Osteoblast (primary cell): ENCODE measurements at regions not wholly inside any gene's neighbourhood (a gene's known extent, or its start where the extent isn't known, plus 50 kb on each side); places are given as distances from the start of the nearest gene placed in this dataset.

ENCODE experiments used
- DNase-seq: peaks from one replicate; pipeline ENCODE4 v3.0.0; 2011; ENCODE audit warnings: low spot score, mixed read lengths; ENCODE audit not compliant: insufficient read length; ENCODE audit errors: missing footprints
- H2AFZ ChIP-seq: 2 replicates; pipeline ENCODE4 v1.6.0; 2011; ENCODE audit warnings: mild to moderate bottlenecking, low read length
- H3K27ac ChIP-seq: 2 replicates; pipeline ENCODE4 v1.5.1; 2011; ENCODE audit warnings: mild to moderate bottlenecking, low read depth, low read length, moderate library complexity
- H3K27me3 ChIP-seq: 2 replicates; pipeline ENCODE4 v1.6.0; 2012; ENCODE audit warnings: mild to moderate bottlenecking, control low read depth, inconsistent platforms, low read length, moderate library complexity; ENCODE audit not compliant: insufficient read depth
- H3K36me3 ChIP-seq: 2 replicates; pipeline ENCODE4 v1.5.1; 2011; ENCODE audit warnings: mild to moderate bottlenecking, low read length, control low read depth, moderate library complexity; ENCODE audit not compliant: insufficient read depth
- H3K4me1 ChIP-seq: 2 replicates; pipeline ENCODE4 v1.5.1; 2011; ENCODE audit warnings: mild to moderate bottlenecking, low read length, control low read depth, moderate library complexity; ENCODE audit not compliant: insufficient read depth
- H3K4me2 ChIP-seq: 2 replicates; pipeline ENCODE4 v1.6.0; 2011; ENCODE audit warnings: mild to moderate bottlenecking, low read length; ENCODE audit not compliant: insufficient read depth
- H3K4me3 ChIP-seq: fragments of 200-600 bp; sonication (generic); 3 replicates; pipeline ENCODE4 v1.5.1; 2012; ENCODE audit warnings: mild to moderate bottlenecking, low read length, inconsistent platforms; ENCODE audit not compliant: insufficient read depth
- H3K79me2 ChIP-seq: 2 replicates; pipeline ENCODE4 v1.6.0; 2012; ENCODE audit warnings: mild to moderate bottlenecking, low read length, control low read depth, inconsistent platforms; ENCODE audit not compliant: insufficient read depth
- H3K9me3 ChIP-seq: 2 replicates; pipeline ENCODE4 v1.5.1; 2011; ENCODE audit warnings: low read depth, low read length, control low read depth
- H4K20me1 ChIP-seq: 2 replicates; pipeline ENCODE4 v1.6.0; 2012; ENCODE audit warnings: mild to moderate bottlenecking, low read length, control low read depth; ENCODE audit not compliant: insufficient read depth
- CTCF ChIP-seq: IDR thresholded peaks from 2 replicates; pipeline ENCODE4 v1.5.1; 2011; ENCODE audit warnings: mild to moderate bottlenecking, low read depth, low read length, moderate library complexity; ENCODE audit errors: extremely low read depth

GRCh38 chr13:84230568-84230967 is 348.3 kb upstream of the SLITRK1 start:
- no peaks in the 10 kb centered on the region for H3K4me1 ChIP-seq
- H2AFZ ChIP-seq, result no peak overlapping the region
- no peaks in the 10 kb centered on the region for H3K36me3 ChIP-seq
- no peak for TF ChIP-seq CTCF
- DNase-seq, result no peak
- H4K20me1 ChIP-seq, result no peaks in the 10 kb centered on the region
- H3K4me2 ChIP-seq, result no peak overlapping the region
- H3K9me3 ChIP-seq, result no peaks in the 10 kb centered on the region
- no peaks in the 10 kb centered on the region for H3K79me2 ChIP-seq
- no peak overlapping the region for H3K4me3 ChIP-seq
- no peak overlapping the region for H3K27ac ChIP-seq
- H3K27me3 ChIP-seq, result no peaks in the 10 kb centered on the region

GRCh38 chr13:84211048-84211447 is 328.8 kb upstream of the SLITRK1 start:
- H3K9me3 ChIP-seq, result no peaks in the 10 kb centered on the region
- DNase-seq, result no peak
- no peak overlapping the region for H2AFZ ChIP-seq
- H3K27me3 ChIP-seq, result no peaks in the 10 kb centered on the region
- no peak overlapping the region for H3K4me3 ChIP-seq
- no peaks in the 10 kb centered on the region for H3K36me3 ChIP-seq
- no peaks in the 10 kb centered on the region for H3K4me1 ChIP-seq
- no peaks in the 10 kb centered on the region for H3K79me2 ChIP-seq
- no peak overlapping the region for H3K4me2 ChIP-seq
- no peaks in the 10 kb centered on the region for H4K20me1 ChIP-seq
- H3K27ac ChIP-seq, result no peak overlapping the region
- TF ChIP-seq CTCF, result no peak

- Histone ChIP-seq H2AFZ (no peak overlapping the region), H3K27me3 (no peaks in the 10 kb centered on the region), H3K27ac (no peak overlapping the region), H3K9me3 (no peaks in the 10 kb centered on the region), H3K79me2 (no peaks in the 10 kb centered on the region), H3K4me1 (no peaks in the 10 kb centered on the region), H3K4me2 (no peak overlapping the region), H3K4me3 (no peak overlapping the region), H3K36me3 (no peaks in the 10 kb centered on the region), H4K20me1 (no peaks in the 10 kb centered on the region)
- no peak for DNase-seq
- TF ChIP-seq CTCF, result no peak
Measured at GRCh38 chr13:84208246-84208910, 326.1 kb upstream of the SLITRK1 start.

GRCh38 chr13:84207509-84207908 is 325.2 kb upstream of the SLITRK1 start:
- H3K4me3 ChIP-seq, result no peak overlapping the region
- H3K4me2 ChIP-seq, result no peak overlapping the region
- H3K9me3 ChIP-seq, result no peaks in the 10 kb centered on the region
- no peaks in the 10 kb centered on the region for H3K36me3 ChIP-seq
- no peaks in the 10 kb centered on the region for H3K79me2 ChIP-seq
- no peak for DNase-seq
- no peak overlapping the region for H3K27ac ChIP-seq
- H3K27me3 ChIP-seq, result no peaks in the 10 kb centered on the region
- H2AFZ ChIP-seq, result no peak overlapping the region
- no peaks in the 10 kb centered on the region for H3K4me1 ChIP-seq
- no peak for TF ChIP-seq CTCF
- H4K20me1 ChIP-seq, result no peaks in the 10 kb centered on the region
